DND-41 (cell line): ENCODE measurements at regions not wholly inside any gene's neighbourhood (a gene's known extent, or its start where the extent isn't known, plus 50 kb on each side); places are given as distances from the start of the nearest gene placed in this dataset.

Experiments
- ATAC-seq: fragments of 200-7000 bp; cut with Tn5 transposase; 3 replicates; pipeline ENCODE4 v1.9.1; 2021; ENCODE audit warnings: low read depth; ENCODE audit not compliant: insufficient read depth
- DNase-seq: peaks from one replicate; pipeline ENCODE4 v3.0.0-alpha.2; 2020
- H2AFZ ChIP-seq: 2 replicates; pipeline ENCODE4 v1.6.0; 2012; ENCODE audit warnings: low read depth, low read length
- H3K27ac ChIP-seq: 2 replicates; pipeline ENCODE4 v1.5.1; 2012; ENCODE audit warnings: low read length, inconsistent platforms
- H3K27me3 ChIP-seq: fragments of 200-600 bp; sonication (generic); 2 replicates; pipeline ENCODE4 v1.6.0; 2012; ENCODE audit warnings: low read length, mild to moderate bottlenecking, inconsistent platforms; ENCODE audit not compliant: insufficient read depth, poor library complexity
- H3K36me3 ChIP-seq: 2 replicates; pipeline ENCODE4 v1.5.1; 2012; ENCODE audit warnings: low read length, inconsistent platforms; ENCODE audit not compliant: insufficient read depth
- H3K4me1 ChIP-seq: 2 replicates; pipeline ENCODE4 v1.5.1; 2012; ENCODE audit warnings: mild to moderate bottlenecking, low read length; ENCODE audit not compliant: insufficient read depth
- H3K4me2 ChIP-seq: 2 replicates; pipeline ENCODE4 v1.6.0; 2012; ENCODE audit warnings: mild to moderate bottlenecking, moderate library complexity, low read length, inconsistent platforms; ENCODE audit not compliant: insufficient read depth
- H3K4me3 ChIP-seq, 2 experiments: fragments of 200-600 bp in 1 of 2; shearing (Covaris generic) in 1 of 2; 2 replicates each; pipeline ENCODE4 v1.5.1; 2012 to 2016; ENCODE audit warnings: inconsistent platforms in 2 of 2, low read length in 2 of 2, mild to moderate bottlenecking in 2 of 2, low read depth in 1 of 2, moderate library complexity in 1 of 2
- H3K79me2 ChIP-seq: 2 replicates; pipeline ENCODE4 v1.6.0; 2012; ENCODE audit warnings: low read length, inconsistent platforms; ENCODE audit not compliant: insufficient read depth
- H3K9ac ChIP-seq: 2 replicates; pipeline ENCODE4 v1.6.0; 2012; ENCODE audit warnings: low read depth, mild to moderate bottlenecking, inconsistent platforms, low read length, moderate library complexity
- H3K9me3 ChIP-seq: 2 replicates; pipeline ENCODE4 v1.5.1; 2012; ENCODE audit warnings: low read length, moderate library complexity, mild to moderate bottlenecking, inconsistent platforms; ENCODE audit not compliant: insufficient read depth, severe bottlenecking
- H4K20me1 ChIP-seq: 2 replicates; pipeline ENCODE4 v1.6.0; 2012; ENCODE audit warnings: low read length; ENCODE audit not compliant: insufficient read depth
- CTCF ChIP-seq: IDR thresholded peaks from 2 replicates; pipeline ENCODE4 v1.5.1; 2012; ENCODE audit warnings: borderline replicate concordance, low read length, moderate library complexity, mild to moderate bottlenecking; ENCODE audit not compliant: poor library complexity, severe bottlenecking; ENCODE audit errors: extremely low read depth
- EZH2 ChIP-seq: IDR thresholded peaks from 3 replicates; pipeline ENCODE4 v1.6.1; 2012; ENCODE audit warnings: borderline replicate concordance, low read depth, mild to moderate bottlenecking, moderate library complexity, low read length, inconsistent platforms; ENCODE audit not compliant: severe bottlenecking

- no peaks in the 10 kb centered on the region for H3K79me2 ChIP-seq
- DNase-seq: no peak
- H3K4me1 ChIP-seq: no peaks in the 10 kb centered on the region
- H3K4me3 ChIP-seq: no peak overlapping the region
- H2AFZ ChIP-seq: no peak overlapping the region
- no peaks in the 10 kb centered on the region for H3K9me3 ChIP-seq
- no peak overlapping the region for H3K4me2 ChIP-seq
- ATAC-seq: no peak
- no peak overlapping the region for H3K9ac ChIP-seq
- no peaks in the 10 kb centered on the region for H3K36me3 ChIP-seq
- no peak overlapping the region for H3K27ac ChIP-seq
- TF ChIP-seq CTCF (no peak), EZH2 (no peak)
- H4K20me1 ChIP-seq: no peaks in the 10 kb centered on the region
- H3K27me3 ChIP-seq: no peaks in the 10 kb centered on the region
Observed at GRCh38 chr4:11777447-11777846, 348.8 kb upstream of the HS3ST1 start.

- no peaks in the 10 kb centered on the region for H3K79me2 ChIP-seq
- ATAC-seq: no peak
- TF ChIP-seq CTCF: no peak
- TF ChIP-seq EZH2: no peak
Observed at GRCh38 chr4:11774346-11774745, 345.7 kb upstream of the HS3ST1 start.

GRCh38 chr4:11773798-11774197 lies 345.1 kb upstream of the HS3ST1 start:
- Histone ChIP-seq H3K4me1 (no peaks in the 10 kb centered on the region), H3K27me3 (no peaks in the 10 kb centered on the region), H3K79me2 (no peaks in the 10 kb centered on the region), H2AFZ (no peak overlapping the region), H3K9ac (no peak overlapping the region), H3K9me3 (no peaks in the 10 kb centered on the region), H3K27ac (no peak overlapping the region), H3K4me3 (no peak overlapping the region), H3K36me3 (no peaks in the 10 kb centered on the region), H4K20me1 (no peaks in the 10 kb centered on the region), H3K4me2 (no peak overlapping the region)
- ATAC-seq (no peak), DNase-seq (no peak)
- TF ChIP-seq EZH2 (no peak), CTCF (no peak)

More at GRCh38 chr4:11774346-11774745, 345.7 kb upstream of the HS3ST1 start:
- no peaks in the 10 kb centered on the region for H3K9me3 ChIP-seq
- H3K4me3 ChIP-seq: no peak overlapping the region
- DNase-seq: no peak
- H3K27ac ChIP-seq: no peak overlapping the region
- H2AFZ ChIP-seq: no peak overlapping the region
- no peak overlapping the region for H3K4me2 ChIP-seq
- no peaks in the 10 kb centered on the region for H4K20me1 ChIP-seq
- no peaks in the 10 kb centered on the region for H3K27me3 ChIP-seq
- no peaks in the 10 kb centered on the region for H3K36me3 ChIP-seq
- no peaks in the 10 kb centered on the region for H3K4me1 ChIP-seq
- no peak overlapping the region for H3K9ac ChIP-seq

GRCh38 chr4:11769434-11769833 lies 340.7 kb upstream of the HS3ST1 start:
- Histone ChIP-seq H3K4me2 (no peak overlapping the region), H3K9ac (no peak overlapping the region), H4K20me1 (no peaks in the 10 kb centered on the region), H3K36me3 (no peaks in the 10 kb centered on the region), H3K4me3 (no peak overlapping the region), H3K27me3 (no peaks in the 10 kb centered on the region), H3K4me1 (no peaks in the 10 kb centered on the region), H3K79me2 (no peaks in the 10 kb centered on the region), H3K27ac (no peak overlapping the region), H2AFZ (no peak overlapping the region), H3K9me3 (no peaks in the 10 kb centered on the region)
- DNase-seq: no peak
- no peak for ATAC-seq
- TF ChIP-seq EZH2 (no peak), CTCF (no peak)
